Panc1 (cell line): ENCODE measurements at regions not wholly inside any gene's neighbourhood (a gene's known extent, or its start where the extent isn't known, plus 50 kb on each side); places are given as distances from the start of the nearest gene placed in this dataset.

Experiments used
- POLR2AphosphoS5 ChIP-seq: IDR thresholded peaks from 2 replicates; pipeline ENCODE4 v1.6.1; 2012; ENCODE audit warnings: mild to moderate bottlenecking, low read depth, low read length, moderate library complexity
- TF ChIP-seq, protein P1 (sequence below): fragments of 450-650 bp; IDR thresholded peaks from 2 replicates; pipeline ENCODE4 v1.5.1; 2017; ENCODE audit warnings: mild to moderate bottlenecking

DNA sequence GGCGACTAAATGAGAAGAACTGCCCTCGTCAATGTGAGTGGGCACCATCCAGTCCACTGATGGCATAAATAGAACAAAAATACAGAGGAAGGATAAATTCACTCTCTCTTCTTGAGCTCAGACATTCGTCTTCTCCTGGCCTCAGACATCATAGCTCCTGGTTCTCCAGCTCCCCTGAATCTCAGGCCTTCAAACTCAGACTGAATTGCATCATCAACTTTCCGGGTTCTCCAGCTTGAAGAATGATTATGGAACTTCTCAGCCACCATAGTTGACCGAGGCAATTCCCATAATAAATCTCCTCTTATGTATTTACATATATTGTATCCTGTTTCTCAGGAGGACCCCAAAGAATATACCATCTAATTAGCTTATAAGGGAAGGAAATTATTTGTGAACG is 55.0 kb upstream of the FNDC3A start:
- TF ChIP-seq POLR2AphosphoS5: no peak
- TF ChIP-seq, protein P1, sequence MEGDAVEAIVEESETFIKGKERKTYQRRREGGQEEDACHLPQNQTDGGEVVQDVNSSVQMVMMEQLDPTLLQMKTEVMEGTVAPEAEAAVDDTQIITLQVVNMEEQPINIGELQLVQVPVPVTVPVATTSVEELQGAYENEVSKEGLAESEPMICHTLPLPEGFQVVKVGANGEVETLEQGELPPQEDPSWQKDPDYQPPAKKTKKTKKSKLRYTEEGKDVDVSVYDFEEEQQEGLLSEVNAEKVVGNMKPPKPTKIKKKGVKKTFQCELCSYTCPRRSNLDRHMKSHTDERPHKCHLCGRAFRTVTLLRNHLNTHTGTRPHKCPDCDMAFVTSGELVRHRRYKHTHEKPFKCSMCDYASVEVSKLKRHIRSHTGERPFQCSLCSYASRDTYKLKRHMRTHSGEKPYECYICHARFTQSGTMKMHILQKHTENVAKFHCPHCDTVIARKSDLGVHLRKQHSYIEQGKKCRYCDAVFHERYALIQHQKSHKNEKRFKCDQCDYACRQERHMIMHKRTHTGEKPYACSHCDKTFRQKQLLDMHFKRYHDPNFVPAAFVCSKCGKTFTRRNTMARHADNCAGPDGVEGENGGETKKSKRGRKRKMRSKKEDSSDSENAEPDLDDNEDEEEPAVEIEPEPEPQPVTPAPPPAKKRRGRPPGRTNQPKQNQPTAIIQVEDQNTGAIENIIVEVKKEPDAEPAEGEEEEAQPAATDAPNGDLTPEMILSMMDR: no peak
